DMS79 treated with DMSO at 0.1 percent for 48 hours (cell line): ENCODE measurements at regions not wholly inside any gene's neighbourhood (a gene's known extent, or its start where the extent isn't known, plus 50 kb on each side); places are given as distances from the start of the nearest gene placed in this dataset.
"Not testable (repeated sequence)": the region's sequence is repeated elsewhere in the genome, so short reads cannot be mapped to it uniquely, and the experiment has no call there.

Source experiments
- DNase-seq: peaks from one replicate; lab custom pipeline; 2025; lab: John Stamatoyannopoulos, UW

DNA sequence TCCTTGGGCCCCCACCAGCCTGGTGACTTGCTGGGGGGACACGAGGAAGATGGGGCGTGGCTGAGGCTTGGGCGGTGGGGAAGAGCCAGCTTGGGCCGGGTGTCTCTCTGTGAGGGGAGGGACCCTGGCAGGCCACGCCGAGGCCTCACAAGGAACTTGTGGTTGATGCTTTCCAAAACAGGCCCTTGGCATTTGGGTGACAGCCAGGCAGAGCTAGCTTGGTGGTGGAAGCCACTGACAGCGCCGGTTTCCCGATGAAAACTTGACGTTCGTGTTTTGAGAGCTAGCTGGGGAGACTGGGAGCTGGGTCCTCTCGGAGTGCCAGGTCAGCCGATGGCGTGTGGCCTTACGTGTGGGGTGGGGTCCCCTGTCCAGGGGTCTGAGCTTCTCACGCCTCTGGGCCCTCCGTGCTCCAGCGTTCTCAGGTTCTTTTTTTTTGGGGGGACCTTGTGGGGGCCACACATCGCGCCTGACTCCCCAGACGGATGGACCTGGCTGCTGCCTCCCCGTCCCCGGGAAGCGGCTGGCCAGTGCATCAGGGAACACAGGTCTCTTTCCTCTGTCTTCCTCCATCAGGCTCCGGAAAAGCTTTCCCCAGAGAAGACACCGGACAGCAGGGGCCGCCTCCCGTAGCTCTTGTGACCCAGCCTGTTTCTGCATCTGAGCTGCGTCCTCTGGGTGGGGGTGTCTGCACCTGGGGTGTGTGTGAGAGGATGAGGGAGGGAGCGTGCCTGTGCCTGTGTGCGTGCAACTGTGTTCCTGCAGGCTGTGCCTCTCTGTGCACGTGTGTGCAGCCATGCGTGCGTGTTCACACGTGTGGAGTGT is 129.3 kb upstream of the LPCAT1 start:
- DNase-seq, result peak; percentile 6

DNA sequence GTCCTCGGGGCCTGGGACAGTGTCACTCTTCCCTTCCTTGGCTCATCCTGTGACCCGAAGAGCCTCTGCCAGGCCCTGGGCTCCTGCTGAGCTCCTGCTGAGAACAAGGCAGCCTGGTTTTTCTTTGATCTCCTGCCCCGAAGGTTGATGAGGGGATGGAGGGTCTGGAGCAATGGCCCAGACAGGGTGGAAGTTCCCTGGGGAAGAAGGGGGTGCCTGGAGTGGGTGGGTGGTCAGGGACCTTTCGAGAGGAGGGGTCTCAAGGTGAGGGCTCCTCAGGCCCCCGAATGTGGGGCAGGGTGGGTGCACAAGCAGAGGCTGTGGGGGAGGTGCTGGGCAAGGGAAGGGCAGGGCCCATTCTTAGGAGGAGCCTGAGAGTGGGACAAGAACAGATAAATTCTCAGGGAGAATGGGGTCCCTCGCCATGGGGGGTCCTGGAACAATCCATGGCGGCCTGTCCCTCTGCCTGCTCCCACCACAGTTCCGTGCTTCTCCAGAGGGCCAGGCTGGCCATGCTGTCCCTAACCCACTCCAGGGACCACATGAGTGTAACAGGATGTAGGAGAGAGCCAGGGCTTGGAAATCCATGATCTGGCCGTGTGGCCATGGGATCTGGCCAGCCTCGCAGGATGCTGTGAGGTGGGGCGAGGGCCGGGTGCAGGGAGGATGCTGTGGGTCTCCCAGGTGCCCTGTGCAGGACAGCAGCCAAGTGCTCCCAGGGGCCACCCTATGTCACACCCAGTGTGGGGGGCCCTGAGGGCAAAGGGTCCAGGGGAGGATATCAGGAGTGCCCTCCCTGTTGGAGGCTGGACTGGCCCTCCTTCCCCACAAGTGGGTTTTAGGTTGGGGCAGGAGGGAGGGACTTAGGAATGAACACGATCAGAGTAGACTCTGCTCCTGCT is 128.5 kb upstream of the LPCAT1 start:
- DNase-seq, result no peak

DNA sequence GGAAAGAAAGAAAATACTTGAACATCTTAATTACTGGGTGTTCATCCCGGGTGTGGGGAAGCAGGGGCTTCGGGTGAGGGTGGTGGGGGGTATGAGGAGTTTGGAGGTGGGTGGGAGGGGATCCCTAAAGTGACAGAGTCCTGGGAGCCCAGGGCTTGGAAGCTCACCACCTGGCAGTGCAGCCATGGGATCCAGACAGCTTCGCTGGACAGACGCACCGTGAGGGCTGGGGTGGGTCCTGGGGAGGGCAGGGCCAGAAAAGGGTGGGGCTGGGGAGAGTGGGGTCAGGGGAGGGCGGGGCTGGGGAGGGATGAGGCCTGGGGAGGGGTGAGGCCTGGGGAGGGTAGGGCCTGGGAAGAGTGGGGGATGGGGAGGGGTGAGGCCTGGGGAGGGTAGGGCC is 127.5 kb upstream of the LPCAT1 start:
- no peak for DNase-seq

DNA sequence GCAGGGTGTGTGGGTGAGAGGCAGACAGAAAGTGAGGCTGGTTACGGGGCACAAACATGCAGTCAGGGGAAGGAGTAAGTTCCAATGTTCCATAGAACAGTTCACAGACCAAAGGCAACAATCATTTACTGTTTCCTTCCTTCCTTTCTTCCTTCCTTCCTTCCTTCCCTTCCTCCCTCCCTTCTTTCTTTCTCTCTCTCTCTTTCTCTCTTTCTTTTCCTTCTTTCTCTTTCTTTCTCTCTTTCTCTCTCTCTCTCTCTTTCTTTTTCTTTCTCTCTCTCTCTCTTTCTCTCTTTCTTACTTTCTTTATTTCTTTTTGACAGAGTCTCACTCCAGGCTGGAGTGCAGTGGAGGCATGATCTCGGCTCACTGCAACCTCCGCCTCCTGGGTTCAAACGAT is 125.8 kb upstream of the LPCAT1 start:
- no peak for DNase-seq

DNA sequence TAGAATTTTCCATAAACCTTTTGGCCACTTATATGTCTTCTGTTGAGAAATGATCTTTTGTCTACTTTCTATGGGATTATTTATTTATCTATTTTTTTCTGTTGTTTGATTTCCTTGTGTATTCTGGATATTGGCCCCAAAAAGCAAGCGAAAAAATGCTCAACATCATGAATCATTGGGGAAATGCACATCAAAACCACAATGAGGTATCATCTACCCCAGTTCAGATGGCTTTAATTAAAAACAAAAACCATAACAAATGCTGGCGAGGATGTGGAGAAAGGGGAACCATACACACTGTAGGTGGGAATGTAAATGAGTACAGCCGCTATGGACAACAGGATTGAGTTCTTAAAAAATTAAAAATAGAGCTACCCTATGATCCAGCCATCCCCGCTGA is 125.0 kb upstream of the LPCAT1 start:
- DNase-seq, result no peak

DNA sequence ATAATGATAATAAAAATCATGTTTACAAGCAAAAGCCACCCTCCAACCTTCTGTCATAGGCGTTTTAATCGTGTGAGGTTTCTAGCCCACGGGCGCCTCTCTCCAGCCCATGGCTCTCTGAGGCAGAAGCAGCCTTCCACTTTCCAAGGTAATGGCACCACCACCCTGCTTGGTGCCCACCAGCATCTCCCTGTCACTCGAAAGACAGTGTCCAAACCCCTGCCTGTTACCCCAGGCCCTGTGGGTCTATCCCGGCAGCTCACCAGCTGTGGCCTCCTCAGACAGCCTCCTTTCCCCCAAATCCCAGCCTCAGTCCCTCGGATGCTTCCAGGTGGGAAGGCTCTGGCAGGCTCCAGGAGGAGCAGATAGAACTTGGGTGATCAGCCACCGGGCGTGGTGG is 123.8 kb upstream of the LPCAT1 start:
- no peak for DNase-seq

DNA sequence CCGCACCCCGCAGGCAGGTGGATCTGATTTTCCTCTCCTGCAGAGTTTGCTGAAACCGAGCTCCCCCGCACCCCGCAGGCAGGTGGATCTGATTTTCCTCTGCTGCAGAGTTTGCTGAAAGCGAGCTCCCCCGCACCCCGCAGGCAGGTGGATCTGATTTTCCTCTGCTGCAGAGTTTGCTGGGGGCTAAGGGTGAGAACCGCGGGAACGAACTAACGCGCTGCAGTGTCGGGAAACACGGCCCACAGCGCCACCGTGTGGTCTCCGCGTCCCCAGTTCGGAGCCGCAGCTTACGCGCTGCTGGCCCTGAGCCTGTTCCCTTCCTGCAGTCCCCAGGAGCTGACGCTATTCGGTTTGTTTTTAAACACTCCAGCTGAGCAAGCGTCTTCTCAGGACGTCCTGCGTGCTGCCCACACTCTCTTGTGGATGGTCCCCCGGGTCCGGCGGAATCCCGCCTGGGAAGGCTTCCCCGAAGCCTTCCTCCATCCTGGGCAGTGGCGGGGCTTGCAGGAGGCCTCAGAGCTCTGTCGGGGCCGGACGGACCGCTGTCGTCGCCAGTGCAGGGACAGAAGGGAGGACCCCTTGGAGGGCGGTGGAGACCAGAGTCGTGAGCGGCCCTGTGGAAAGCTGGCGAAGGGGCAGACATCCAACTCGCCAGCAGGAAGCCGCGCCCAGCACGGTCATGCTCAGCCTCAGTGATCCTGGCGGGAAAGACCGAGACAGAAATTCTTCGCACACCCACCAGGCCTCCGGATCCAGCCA is 121.2 kb upstream of the LPCAT1 start:
- DNase-seq, result peak; percentile 67

DNA sequence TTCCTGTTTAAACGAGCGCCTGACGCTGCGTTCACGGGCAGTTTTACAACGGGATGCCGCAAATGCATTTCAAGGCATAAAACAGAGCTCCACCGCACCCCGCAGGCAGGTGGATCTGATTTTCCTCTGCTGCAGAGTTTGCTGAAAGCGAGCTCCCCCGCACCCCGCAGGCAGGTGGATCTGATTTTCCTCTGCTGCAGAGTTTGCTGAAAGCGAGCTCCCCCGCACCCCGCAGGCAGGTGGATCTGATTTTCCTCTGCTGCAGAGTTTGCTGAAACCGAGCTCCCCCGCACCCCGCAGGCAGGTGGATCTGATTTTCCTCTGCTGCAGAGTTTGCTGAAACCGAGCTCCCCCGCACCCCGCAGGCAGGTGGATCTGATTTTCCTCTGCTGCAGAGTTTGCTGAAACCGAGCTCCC is 120.6 kb upstream of the LPCAT1 start:
- not testable (repeated sequence) for DNase-seq

DNA sequence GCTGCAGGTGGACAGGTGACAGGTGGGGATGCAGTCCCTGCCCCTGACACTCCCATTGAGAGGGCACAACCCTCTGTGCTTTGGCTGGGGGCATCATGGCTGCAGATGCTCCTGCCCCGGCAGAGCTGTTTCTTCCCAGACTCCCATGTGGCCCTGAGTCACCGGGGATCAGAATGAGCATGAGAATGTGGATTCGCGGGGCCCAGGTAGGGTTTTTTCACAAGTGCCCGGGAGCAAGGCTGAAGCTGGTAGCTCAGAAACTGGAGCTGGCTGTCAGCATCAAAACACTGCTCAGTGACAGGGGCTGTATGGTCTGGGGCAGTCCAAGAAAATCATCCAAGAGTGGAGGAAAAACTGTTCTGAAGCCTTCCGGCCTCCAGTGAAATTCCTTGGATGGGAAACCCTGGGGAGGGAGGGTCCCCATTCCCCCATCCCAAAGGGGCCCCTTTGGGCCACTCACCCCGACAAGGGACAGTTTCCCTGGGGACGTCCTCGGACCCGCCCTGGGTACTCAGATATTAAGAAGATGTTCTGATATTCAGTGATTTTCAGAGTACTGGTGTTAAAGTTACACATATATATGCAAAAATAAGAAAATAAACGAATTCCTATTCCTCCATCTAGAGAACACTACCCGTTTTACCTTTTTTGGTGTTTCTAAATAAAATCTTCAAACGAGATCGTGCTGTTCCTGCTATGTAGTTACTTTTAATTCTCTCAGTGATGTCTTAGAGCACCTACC is 120.1 kb upstream of the LPCAT1 start:
- DNase-seq, result peak; percentile 4

DNA sequence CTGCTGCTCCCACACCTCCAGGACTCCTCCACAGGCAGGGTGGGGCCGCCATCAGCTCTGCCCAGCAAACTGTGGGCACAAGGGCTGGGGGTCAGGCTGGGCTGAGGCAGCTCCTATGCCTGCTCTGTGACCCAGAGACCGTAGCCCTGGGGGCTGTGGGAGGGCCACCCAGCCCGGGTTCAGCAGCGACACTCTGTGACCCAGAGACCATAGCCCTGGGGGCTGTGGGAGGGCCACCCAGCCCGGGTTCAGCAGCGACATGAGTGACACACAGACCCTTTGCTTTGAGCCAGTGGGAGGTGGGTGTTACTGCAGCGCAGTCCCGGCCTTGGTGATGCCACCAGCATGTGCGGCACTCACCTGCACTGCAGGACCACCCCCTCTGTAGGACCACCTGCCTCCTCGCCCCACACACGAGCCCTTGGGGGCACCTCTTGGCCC is 118.9 kb upstream of the LPCAT1 start:
- no peak for DNase-seq

DNA sequence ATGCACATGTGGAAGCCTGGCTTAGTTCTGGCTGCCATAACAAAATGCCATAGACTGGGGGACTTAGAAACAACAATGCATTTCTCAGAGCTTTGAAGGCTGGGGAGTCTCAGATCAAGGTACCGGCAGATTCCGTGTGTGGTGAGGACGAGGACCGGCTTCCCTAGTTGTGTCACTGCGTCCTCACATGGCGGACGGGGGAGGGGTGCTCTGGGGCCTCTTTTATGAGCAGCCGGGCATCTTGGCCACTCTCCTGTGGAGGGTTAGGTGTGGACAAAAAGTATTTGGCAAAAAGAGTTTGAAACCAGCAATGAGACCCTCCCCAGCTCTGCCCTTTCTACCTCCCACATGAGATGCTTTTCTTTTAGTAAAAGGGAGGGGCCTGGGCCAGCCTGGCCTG is 118.5 kb upstream of the LPCAT1 start:
- no peak for DNase-seq

DNA sequence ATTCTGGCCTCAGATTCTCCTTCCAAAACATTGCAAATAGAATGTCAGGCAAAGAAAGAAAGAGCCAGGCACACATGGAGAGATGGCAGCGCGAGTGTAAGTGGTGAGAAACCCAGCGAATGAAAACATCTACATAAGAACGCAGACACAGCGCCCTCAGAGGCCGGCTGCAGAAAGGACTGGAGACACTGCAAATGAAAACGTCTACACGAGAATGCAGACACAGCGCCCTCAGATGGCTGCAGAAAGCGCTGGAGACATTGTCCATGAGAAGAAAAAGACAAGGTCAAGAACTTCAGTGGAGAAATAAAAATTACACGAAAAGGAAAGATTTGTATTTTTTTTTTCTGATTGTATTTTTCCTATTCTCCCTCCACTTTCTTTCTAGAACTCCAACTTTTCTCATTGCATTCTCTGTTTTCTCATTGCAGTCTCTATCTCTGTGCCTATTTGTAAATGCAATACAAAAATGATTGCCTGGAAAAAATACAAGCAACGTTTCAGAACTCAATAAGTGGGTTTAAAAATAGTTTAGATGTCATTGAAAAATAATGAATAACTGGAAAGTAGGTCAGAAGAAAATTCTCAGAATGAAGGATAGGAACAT is 117.9 kb upstream of the LPCAT1 start:
- DNase-seq, result peak; percentile 91

DNA sequence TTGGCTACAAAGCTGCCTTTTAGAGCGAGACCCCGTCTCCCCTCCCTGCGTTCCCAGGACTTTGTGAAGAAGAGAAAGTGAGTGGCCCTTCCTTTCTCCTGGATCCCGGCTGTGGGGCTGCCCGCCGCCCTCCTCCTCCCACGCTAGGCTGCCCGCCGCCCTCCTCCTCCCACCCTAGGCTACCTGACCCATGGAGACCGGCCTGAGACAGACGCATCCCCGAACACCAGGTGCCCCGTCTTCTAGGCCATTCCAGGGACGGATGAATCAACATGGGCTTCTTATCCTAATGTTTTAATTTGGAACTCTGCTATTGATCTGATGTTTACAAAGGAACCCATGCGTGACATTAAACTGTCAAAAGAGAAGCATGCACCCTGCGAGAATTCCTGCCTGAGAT is 117.3 kb upstream of the LPCAT1 start:
- DNase-seq, result no peak

DNA sequence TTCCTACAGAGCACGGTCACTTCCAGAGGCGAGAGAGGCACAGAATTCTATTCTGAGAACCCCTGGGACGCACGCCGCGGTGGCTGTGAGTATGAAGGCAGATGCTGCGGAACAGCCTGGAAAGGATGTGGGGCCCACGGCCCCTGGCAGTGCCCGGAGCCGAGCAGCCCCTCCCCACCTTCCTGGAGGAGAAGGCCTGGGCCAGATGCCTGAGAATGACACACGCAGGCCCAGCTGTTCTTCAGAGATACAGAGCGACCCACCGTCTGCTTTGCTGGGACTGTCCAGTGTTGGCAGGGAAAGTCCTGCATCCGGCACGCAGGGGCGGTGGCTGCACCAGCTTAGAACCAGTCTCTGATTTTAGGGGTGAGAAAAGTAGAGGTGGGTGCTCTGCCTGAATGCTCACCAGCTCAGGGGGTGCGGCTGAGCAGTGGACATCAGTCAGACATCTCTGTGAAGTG is 116.7 kb upstream of the LPCAT1 start:
- DNase-seq, result no peak

DNA sequence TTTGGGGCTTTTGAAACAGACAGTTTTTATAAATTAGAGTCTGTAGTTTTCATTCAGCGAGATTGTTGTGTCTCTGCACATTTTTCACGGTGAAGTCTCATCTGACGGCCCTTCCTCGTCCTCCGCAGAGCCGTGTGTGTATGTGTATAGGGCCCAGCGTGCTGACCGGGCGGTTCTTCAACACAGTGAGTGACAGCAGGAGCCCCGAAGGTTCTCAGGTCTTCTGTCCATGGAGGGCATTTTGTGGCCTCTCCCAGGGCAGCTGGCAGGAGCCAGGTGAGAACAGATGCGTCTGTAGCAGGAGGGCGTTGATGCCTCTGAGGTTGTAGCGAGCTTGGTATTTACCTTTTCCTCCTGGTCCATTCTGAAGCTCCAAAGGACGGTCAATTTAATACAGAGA is 116.0 kb upstream of the LPCAT1 start:
- DNase-seq, result no peak

DNA sequence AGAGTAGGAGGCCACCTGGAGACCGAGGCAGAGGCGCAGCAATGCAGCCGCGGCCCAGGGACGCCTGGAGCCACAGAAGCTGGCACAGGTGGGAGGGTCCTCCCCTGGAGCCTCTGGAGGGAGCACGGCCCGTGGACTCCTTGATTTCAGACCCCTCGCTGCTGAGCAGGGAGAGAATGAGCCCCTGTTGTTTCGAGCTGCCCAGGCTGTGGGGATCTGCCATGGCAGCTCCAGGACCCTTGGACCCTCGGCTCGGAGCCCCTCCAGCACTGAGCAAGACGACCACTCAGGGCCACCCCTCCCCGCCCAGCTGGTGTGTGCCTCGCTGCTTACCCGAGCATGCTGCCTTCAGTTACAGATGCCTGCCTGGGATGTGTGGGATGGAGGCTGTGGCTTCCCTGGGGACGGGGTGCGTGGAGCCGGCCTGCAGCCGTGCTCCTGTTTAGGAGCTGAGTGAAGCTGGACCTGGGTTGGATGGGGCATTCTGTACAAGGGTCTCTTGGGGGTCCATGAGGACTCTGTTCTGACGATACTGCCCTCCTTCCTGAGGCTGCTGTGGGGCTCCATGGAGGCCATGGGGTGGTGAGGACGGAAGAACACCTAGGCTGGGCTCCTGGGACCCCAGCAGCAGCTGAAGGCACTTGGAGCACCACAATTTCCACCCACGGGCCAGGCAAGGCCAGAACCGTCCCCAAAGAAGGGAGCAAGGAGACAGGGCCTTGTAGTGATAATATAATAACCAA is 115.1 kb upstream of the LPCAT1 start:
- no peak for DNase-seq

DNA sequence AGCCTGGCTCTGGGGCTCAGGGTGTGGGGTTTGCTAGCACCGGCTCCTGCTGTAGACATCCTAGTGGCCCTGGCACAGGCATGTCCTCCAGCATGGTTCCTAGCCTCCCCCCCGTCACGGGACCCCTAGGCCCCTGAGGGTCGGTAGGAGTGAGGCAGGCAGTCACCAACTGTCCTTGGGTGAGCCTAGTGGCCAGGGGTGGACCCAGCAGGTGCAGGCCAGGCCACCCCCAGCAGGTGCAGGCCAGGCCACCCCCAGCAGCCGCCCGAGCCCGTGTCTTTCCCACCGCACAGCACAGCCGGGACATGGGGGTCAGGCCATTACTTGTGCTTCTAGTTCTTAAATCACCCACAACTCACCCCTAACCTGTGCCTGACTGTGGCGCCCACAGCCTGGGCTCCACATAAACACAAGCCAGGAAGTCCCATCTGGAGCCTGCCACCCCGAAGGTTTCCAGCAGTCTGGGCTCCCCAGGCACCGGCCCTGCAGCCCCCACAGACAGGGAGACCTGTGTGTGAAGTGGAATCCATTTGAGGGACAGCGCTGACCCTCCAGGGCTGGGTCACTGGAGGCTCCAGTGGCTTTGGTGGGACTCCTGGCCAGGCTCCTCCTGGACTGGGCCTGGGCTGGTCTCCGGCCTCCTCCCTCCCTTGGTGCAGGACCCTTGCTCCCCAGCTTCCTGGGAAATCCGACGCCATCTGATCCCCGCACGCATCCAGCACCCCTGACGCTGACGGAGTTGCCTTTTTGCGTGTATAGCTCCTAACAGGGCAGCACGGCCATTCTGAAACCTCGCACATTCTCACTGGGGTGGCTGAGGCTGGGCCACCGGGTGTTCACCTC is 114.1 kb upstream of the LPCAT1 start:
- no peak for DNase-seq

DNA sequence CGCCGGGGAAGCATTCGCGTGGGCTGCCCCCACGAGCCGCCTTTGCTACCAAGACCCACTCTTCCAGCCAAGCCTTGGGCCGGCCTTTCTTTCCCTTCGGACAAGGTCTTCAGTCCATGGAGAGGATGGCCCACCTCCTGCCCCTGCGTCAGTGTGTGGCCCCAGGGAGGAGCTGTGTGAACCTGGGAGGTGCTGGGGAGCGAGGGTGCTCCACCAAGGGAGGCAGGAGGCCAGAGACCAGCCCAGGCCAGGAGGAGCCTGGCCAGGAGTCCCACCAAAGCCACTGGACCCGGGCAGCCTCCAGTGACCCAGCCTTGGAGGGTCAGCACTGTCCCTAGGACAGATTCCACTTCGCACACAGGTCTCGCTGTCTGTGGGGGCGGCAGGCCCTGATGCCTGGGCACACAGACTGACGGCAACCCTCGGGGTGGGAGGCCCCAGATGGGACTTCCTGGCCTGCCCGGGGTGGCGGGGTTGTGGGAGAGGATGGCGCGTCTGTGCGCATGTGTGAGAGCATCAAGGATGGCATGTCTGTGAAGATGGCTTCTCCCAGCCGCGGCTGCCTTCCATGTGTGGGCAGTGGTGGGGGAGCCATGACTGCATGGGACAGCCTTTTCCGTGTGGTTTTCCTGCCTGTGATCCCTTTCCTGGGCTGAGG is 113.3 kb upstream of the LPCAT1 start:
- DNase-seq, result no peak

DNA sequence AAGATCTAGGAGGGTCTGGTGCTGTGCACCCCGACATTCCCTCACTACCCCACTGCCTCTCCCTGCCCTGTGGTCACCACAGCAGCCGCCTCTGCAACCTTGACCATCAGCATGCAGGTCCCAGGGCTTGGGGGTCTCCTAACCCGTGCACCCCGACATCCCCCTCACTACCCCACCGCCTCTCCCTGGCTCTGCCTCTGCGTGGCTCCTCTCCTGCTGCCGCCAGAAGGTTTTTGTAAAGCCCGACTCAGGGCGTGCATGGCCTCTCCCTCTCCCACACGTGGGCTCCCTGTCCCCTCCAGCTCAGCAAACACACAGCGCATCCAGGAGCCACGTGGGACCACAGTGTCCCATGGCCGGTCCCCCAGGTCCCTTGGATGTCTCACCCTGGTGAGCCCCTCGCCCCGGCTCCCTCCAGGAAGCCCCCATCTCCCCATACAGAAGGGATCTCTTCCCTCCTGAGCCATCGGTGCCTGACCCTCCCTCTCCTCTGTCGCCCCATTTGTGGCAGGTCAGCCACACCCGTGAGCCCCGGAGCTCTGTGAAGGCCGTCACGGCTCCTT is 112.5 kb upstream of the LPCAT1 start:
- DNase-seq, result not testable (repeated sequence)
